Kasumi-1 (cell line): ENCODE measurements at regions not wholly inside any gene's neighbourhood (a gene's known extent, or its start where the extent isn't known, plus 50 kb on each side); places are given as distances from the start of the nearest gene placed in this dataset.

Experiments used
- DNase-seq, 2 experiments: peaks; one replicate each; lab custom pipeline; 2025; lab: John Stamatoyannopoulos, UW

- DNase-seq: no peak
These were observed 289.1 kb upstream of the ITGA1 start for GRCh38 chr5:52498607-52499006.

GRCh38 chr5:52502460-52502999 is 285.2 kb upstream of the ITGA1 start:
- no peak for DNase-seq

- DNase-seq: no peak
These were observed 283.0 kb upstream of the ITGA1 start for GRCh38 chr5:52504584-52505240.

GRCh38 chr5:52517667-52518066 is 270.0 kb upstream of the ITGA1 start:
- no peak for DNase-seq

GRCh38 chr5:52520171-52520570 is 267.5 kb upstream of the ITGA1 start:
- no peak for DNase-seq

DNA sequence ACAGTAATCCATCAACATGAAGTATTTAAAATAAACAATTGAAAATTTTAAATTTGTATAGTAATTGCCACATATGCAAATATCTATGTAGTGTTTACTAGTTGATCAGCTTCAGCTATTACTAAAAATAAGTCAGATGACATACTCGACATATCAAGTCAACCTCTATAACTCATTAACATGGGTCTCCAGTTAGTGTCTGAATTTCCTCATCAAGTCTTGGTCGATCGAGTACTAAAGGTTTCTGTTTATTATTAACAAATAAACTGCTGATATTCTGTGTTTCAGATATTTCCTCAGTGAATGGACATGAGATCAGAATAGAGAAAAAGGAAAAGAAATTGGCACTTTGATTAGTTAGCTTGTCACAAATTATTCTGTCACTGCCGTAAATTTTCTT is 266.5 kb upstream of the ITGA1 start:
- DNase-seq: no peak

DNA sequence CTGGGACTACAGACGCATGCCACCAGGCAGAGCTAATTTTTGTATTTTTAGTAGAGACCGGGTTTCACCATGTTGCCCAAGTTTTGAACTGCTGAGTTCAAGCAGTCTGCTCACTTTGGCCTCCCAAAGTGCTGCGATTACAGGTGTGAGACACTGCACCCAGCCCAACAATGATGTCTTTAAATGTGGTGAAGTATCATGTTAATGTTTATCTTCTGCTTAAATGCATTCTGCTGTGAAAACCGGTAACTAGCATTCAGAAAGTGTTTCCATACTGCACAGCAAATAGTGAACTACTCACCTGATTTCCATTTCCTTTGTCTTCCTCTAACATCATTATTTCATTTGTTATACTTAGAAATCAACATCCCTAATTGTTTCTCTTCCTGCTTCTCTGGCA is 264.0 kb upstream of the ITGA1 start:
- DNase-seq: no peak

DNA sequence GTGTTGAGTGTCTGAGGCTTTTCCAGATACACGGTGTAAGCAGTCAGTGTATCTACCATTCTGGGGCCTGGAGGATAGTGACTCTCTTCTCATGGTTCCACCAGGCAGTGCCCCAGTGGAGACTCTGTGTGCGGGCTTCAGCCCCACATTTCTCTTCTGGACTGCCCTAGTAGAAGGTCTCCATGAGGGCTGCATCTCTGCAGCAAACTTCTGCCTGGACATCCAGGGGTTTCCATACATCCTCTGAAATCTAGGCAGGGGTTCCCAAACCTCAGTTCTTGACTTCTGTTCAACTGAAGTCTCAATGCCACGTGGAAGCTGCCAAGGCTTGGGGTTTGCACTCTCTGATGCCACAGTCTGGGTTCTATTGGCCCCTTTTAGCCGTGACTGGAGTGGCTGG is 256.6 kb upstream of the ITGA1 start:
- DNase-seq: no peak

GRCh38 chr5:52543594-52543993 is 244.1 kb upstream of the ITGA1 start:
- DNase-seq: no peak

DNA sequence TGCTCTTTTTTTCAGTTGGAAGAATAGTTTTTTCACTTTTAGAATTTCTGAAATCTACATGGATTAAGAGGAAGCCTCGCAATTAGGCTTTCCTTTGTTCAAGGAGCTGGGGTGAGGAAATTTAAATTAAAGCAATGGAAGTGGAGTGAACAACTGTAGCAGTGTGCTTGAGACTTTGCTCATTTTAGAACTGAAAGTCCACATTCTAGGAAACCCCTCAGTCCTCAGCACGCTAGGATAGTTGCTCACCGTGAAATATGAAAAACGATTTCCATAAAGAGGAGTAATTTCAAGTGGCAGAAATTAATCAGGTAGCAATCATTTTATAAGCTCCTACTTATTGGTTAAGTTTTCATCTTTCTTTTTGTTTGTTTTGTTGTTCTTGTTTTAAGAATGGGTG is 243.0 kb upstream of the ITGA1 start:
- DNase-seq: no peak

- DNase-seq: no peak
These were observed 233.4 kb upstream of the ITGA1 start for GRCh38 chr5:52554293-52554692.

- DNase-seq: peak; percentile 50 to 62
These were observed 227.3 kb upstream of the ITGA1 start for GRCh38 chr5:52560366-52560765.

DNA sequence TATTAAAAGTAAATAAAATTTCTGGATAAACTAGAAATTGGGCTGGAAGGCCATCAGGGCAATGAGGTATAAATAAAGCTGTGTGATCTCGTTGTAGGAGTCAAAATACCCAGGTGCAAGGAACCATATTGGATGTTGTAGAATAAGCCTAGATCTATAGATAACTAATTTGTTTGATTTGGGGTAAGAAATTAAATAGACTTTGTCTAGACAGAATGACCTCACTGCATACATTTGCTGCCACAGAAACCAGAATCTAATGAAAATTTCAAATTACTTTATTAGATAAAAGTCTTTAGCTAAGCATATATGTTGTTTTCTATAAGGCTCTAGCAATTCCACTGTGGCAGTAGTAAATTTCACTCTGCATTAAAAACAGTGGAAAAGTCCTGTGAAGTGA is 225.2 kb upstream of the ITGA1 start:
- no peak for DNase-seq

DNA sequence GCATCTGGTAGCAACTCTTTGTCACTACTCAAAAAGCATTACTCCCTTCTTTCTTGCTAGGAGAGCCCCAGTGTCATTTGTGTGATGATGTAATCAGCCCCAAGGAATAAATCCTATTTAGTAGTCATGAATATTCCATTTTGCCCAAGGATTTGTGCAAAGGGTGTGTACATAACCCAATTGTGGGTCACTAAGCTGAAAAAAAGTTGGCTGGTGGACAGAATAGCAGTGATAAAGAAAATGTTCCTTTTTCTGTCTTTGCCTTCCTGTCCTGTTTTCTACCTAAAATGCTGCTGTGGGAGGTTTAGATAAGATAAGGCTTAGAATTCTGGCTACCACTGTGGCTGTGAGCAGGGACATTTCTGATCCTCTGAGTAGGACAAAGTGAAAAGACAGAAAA is 223.1 kb upstream of the ITGA1 start:
- DNase-seq: no peak

- DNase-seq: no peak
These were observed 210.2 kb upstream of the ITGA1 start for GRCh38 chr5:52577546-52577945.

GRCh38 chr5:52579391-52579790 is 208.3 kb upstream of the ITGA1 start:
- no peak for DNase-seq

DNA sequence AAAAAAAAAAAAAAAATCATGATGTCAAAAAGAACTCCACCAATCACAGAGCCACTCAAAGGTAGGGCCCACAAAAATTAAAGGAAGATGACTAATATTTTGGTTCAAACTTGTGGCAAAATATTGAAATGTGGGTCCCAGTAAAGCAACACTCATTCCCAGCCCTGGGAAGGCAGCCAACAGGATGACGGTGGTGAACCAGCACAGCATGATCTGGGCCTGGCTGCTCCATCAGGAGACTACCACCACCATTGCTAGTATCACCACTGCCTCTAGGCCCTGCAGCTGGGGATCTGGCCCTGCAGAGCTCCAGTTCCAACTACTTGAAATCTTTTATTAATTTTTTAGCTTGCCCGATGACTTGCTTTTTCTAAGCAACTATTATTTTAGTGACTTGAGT is 206.8 kb upstream of the ITGA1 start:
- DNase-seq: no peak

DNA sequence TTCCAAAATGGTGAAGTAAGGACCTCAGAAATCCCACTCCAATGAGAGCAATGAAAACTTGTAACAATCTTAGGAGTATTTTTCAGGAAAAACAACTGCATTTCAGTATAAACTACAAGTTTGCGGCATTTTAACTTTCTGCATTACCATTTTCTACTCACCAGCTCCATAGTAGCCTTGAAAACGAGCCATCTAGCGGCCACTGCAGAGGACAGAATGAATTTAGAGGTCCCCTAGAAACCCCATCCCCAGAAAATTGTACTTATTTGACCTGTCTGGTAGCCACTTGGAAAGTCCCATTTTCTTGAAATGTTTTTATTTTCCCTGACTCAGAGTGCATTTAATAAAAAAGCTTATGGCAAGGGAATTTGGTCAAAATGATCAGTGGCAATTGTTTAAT is 205.4 kb upstream of the ITGA1 start:
- DNase-seq: no peak

DNA sequence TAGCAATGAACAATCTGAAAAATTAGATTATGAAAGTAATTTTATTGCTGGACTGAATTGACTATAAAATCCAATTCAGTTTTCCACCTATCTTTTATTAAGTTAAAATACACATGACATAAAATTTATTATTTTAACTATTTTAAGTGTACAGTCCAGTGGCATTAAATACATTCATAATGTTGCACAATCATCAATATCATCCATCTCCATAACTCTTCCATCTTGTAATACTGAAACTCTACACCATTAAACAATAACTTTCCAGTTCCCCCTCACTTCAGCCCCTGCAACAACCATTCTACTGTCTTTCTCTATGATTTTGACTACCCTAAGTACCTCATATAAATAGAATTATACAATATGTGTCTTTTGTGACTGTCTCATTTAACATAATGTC is 200.6 kb upstream of the ITGA1 start:
- no peak for DNase-seq

DNA sequence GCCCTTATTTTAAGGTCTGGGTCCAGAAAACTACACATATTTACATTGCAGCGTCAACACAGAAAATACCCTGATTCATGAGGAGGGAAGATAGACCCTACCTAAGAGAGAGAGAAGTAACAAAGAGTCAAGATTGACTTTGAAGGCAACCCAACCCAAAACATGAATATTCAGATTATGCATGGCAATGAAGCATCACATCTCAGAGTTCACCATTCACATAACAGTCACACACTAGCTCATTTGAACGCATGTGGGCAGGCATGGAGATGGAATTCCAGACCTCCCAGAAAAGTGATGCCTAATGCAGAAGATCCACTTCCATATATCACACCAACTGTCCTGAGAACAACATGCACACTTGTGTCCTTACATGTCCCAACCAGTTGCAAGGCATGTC is 190.1 kb upstream of the ITGA1 start:
- no peak for DNase-seq

GRCh38 chr5:52598968-52599367 is 188.7 kb upstream of the ITGA1 start:
- DNase-seq: no peak

- DNase-seq: no peak
These were observed 183.8 kb upstream of the ITGA1 start for GRCh38 chr5:52603778-52604554.
